ENCODE measurements at regions not wholly inside any gene's neighbourhood (a gene's known extent, or its start where the extent isn't known, plus 50 kb on each side); places are given as distances from the start of the nearest gene placed in this dataset.

GRCh38 chr11:116314006-116314405 is 458.8 kb downstream of the BUD13 start:
- TF ChIP-seq CTCF (IDR thresholded peaks at IDR 0.05) (no peak), ZFX (IDR thresholded peaks at IDR 0.05; ENCODE audit: borderline replicate concordance) (no peak)

All from 22Rv1 (cell line).